Activated CD8-positive, alpha-beta T cell treated with anti-CD3 and anti-CD28 coated beads, Interleukin-2, amount 10 ng/mL, durations not matched to agents 7 days and 5 days (primary cell): ENCODE measurements at regions not wholly inside any gene's neighbourhood (a gene's known extent, or its start where the extent isn't known, plus 50 kb on each side); places are given as distances from the start of the nearest gene placed in this dataset.

ENCODE experiments used
- ATAC-seq: fragments of 150-1000 bp; cut with Tn5 transposase; one replicate; pipeline ENCODE4 v1.10.0; 2021; ENCODE audit warnings: moderate library complexity
- CTCF ChIA-PET: fragments of 350-600 bp; sonication (Branson Sonifier 250); formaldehyde crosslinking; loops from one replicate; lab custom pipeline; 2021; ENCODE audit warnings: antibody characterized with exemption; lab: Charles Lee
- POLR2A ChIA-PET: fragments of 350-600 bp; sonication (Branson Sonifier 250); formaldehyde crosslinking; loops from one replicate; lab custom pipeline; 2021; ENCODE audit warnings: antibody characterized with exemption; lab: Charles Lee
- DNase-seq: peaks from one replicate; pipeline ENCODE4 v3.0.0-alpha.2; 2020
- H3K27ac Mint-ChIP-seq: one replicate; pipeline ENCODE4 v1.8.0; 2021; ENCODE audit warnings: mild to moderate bottlenecking, mixed read lengths
- H3K27me3 Mint-ChIP-seq: one replicate; pipeline ENCODE4 v1.8.0; 2021; ENCODE audit warnings: low read depth, mixed read lengths
- H3K36me3 Mint-ChIP-seq: one replicate; pipeline ENCODE4 v1.8.0; 2021; ENCODE audit warnings: low read depth, mixed read lengths
- H3K4me1 Mint-ChIP-seq: one replicate; pipeline ENCODE4 v1.8.0; 2021; ENCODE audit warnings: low read depth, mixed read lengths
- H3K4me3 Mint-ChIP-seq: one replicate; pipeline ENCODE4 v1.8.0; 2021; ENCODE audit warnings: mild to moderate bottlenecking, mixed read lengths
- H3K9me3 Mint-ChIP-seq: one replicate; pipeline ENCODE4 v1.8.0; 2022; ENCODE audit warnings: mixed read lengths; ENCODE audit not compliant: insufficient read depth

DNA sequence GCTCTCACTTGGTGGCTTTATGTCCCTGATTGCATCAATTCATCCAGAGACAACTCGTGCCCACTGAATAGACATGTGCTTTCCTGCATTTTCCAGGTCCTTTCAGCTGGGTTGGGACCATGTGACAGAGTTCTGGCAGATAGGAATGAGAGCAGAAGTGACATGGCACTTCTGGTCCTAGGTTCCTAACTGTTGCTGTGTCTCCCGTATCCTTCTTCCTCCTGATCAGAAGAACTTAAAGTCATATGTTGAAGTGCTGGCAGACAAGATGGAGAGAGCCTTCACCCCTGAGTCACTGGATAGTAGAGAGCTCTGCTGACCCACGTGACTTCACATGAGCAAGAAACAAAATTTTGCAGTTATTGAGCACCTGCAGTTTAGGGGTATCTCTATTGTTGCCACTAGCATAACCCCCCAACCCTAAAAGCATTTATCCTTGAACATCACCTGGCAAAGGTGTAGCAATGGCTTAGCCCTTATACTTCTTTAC lies 80.0 kb downstream of the NREP start:
- ATAC-seq (no peak), DNase-seq (no peak)
- ChIA-PET CTCF (no interaction called here), POLR2A (no interaction called here)
- Mint-ChIP-seq H3K9me3 (no peaks in the 10 kb centered on the region), H3K4me3 (no peak overlapping the region), H3K36me3 (no peaks in the 10 kb centered on the region), H3K4me1 (no peaks in the 10 kb centered on the region), H3K27me3 (peaks cover 10% of the 10 kb centered on the region), H3K27ac (no peak overlapping the region)

GRCh38 chr5:111676466-111676865 lies 80.5 kb downstream of the NREP start:
- no peaks in the 10 kb centered on the region for H3K9me3 Mint-ChIP-seq
- H3K36me3 Mint-ChIP-seq = no peaks in the 10 kb centered on the region
- H3K4me1 Mint-ChIP-seq = no peaks in the 10 kb centered on the region
- ATAC-seq (no peak), DNase-seq (no peak)
- no peak overlapping the region for H3K4me3 Mint-ChIP-seq
- H3K27ac Mint-ChIP-seq = no peak overlapping the region
- CTCF ChIA-PET = no interaction called here
- POLR2A ChIA-PET = no interaction called here
- peaks cover 10% of the 10 kb centered on the region for H3K27me3 Mint-ChIP-seq

DNA sequence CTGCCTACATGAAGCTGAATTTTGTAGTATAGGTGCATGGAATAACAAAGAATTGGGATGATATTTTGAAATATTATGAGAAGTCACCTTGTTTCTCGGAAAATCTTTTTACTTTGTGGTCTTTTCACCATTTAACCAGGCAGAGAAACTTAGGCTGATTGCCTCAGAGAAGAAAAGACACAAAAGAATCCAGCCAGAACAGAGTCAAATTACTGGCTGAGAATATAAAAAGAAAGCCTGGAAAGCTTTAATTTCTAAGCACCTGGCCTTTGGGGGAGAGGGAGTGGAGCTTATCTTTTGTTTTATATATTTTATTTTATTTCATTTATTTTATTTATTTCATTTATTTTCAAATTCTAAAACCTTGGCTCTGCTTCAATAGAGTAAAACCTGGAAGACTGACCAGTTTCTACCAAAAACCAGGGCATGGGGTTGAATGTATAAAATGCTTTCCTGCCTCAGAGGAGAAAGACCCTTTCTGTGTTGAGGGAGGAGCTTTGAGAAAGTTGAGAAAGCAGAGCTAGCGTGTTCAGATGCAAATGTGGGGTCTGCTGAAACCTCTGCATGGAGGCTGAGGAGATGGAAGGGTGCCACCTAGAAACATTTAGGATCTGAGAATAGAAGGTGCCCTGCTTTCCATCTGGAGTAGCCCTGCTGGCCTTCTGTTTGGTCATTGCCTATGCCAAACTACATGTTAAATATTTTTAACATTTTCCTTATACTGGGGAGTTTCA lies 81.6 kb downstream of the NREP start:
- Mint-ChIP-seq H3K27ac (no peak overlapping the region), H3K27me3 (peaks cover 9% of the 10 kb centered on the region), H3K4me1 (no peaks in the 10 kb centered on the region), H3K9me3 (no peaks in the 10 kb centered on the region), H3K36me3 (no peaks in the 10 kb centered on the region), H3K4me3 (no peak overlapping the region)
- no peak for DNase-seq
- ChIA-PET CTCF (no interaction called here), POLR2A (no interaction called here)
- ATAC-seq = no peak

DNA sequence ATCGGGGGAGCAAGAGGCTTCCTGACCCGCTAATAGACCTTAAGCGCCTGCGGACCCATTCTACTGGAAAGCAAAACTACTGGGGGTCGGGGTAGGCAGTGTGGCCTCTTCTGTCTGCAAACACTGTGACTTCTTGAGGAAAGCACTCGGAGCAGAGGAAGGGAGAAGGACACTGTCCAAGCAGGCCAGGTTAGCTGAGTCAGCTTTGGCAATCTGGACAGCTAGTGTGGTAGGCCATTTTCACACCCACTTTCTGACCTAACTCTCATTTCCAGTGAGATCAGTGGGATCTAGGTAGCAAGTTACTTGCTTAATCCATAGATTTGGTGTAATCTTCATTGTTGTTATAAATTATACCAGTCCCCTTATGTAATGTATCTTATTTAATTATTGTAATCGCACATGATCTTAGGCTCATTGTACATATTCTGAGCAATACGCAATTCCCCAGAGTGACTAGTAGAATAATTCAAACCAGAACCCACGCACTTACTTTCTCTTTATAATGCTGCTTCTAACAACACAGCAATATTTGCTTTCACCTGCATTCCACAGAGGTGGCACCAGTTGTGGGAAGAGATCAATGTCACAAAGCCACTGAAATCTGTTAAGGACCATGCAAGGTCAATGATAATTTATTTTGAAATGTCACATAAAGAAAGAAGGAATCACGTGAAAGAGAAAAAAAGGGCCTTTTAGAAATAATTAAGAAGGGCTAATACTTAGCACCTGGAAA lies 82.9 kb downstream of the NREP start:
- Mint-ChIP-seq H3K36me3 (no peaks in the 10 kb centered on the region), H3K9me3 (no peaks in the 10 kb centered on the region), H3K27me3 (peaks cover 7% of the 10 kb centered on the region), H3K4me3 (no peak overlapping the region), H3K27ac (no peak overlapping the region), H3K4me1 (no peaks in the 10 kb centered on the region)
- DNase-seq (no peak), ATAC-seq (no peak)
- POLR2A ChIA-PET = no interaction called here
- CTCF ChIA-PET = no interaction called here

DNA sequence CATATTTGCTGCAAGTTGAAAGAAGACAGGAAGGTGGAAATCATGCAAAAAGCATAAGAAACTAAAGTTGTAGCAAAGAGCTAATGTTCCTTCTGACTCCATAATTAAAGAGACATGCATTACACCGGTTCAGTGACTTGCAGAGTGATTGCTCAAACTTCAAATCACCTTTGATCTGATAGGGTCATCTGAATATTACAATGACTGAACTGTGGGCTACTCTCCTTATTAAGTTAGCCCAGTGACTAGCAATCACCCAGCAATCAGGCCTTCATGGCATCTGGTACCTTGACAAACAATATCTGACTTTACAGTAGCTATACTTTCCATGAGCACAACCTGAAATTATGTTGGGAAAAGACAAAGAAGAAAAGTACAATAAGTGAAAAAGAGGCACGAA lies 84.9 kb downstream of the NREP start:
- ChIA-PET POLR2A (no interaction called here), CTCF (no interaction called here)
- Mint-ChIP-seq H3K27me3 (peaks cover 7% of the 10 kb centered on the region), H3K4me3 (no peak overlapping the region), H3K9me3 (no peaks in the 10 kb centered on the region), H3K4me1 (peaks cover 1% of the 10 kb centered on the region), H3K27ac (no peak overlapping the region), H3K36me3 (no peaks in the 10 kb centered on the region)
- ATAC-seq = no peak
- DNase-seq = no peak

DNA sequence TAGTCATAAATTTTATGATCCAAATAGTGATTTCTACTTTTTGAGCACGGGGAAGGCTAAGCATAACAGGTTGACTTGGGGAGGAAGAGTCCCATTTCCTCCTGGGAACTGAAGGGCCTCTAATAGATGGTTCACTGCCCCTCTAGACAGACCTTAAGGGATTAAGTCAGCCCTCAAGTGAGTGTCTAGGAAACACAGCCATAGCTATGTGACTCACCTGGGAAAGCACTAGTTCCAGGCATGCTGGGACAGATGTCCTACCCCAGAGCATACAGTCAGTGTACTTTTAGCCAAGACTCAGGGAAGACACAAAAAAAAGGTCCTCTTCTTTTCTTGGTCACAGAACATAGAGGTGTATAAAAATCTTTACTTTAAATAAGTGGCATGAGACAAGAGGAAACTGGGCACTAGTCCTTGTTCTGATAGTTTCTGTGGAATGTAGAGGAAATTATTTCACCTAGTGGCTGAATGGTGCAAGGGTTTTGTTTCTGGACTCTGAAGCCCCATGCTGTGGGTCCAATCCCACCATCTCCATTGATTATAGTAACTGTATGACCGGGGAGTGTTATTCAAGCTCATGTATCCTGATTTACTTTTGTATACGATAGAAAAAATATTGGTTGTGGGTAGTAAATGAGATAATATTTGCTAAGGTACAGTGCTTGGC lies 86.0 kb downstream of the NREP start:
- CTCF ChIA-PET = no interaction called here
- H3K4me3 Mint-ChIP-seq = no peak overlapping the region
- H3K27me3 Mint-ChIP-seq = peaks cover 3% of the 10 kb centered on the region
- no peak overlapping the region for H3K27ac Mint-ChIP-seq
- H3K36me3 Mint-ChIP-seq = no peaks in the 10 kb centered on the region
- POLR2A ChIA-PET = no interaction called here
- ATAC-seq (no peak), DNase-seq (no peak)
- no peaks in the 10 kb centered on the region for H3K9me3 Mint-ChIP-seq
- H3K4me1 Mint-ChIP-seq = peaks cover 2% of the 10 kb centered on the region

DNA sequence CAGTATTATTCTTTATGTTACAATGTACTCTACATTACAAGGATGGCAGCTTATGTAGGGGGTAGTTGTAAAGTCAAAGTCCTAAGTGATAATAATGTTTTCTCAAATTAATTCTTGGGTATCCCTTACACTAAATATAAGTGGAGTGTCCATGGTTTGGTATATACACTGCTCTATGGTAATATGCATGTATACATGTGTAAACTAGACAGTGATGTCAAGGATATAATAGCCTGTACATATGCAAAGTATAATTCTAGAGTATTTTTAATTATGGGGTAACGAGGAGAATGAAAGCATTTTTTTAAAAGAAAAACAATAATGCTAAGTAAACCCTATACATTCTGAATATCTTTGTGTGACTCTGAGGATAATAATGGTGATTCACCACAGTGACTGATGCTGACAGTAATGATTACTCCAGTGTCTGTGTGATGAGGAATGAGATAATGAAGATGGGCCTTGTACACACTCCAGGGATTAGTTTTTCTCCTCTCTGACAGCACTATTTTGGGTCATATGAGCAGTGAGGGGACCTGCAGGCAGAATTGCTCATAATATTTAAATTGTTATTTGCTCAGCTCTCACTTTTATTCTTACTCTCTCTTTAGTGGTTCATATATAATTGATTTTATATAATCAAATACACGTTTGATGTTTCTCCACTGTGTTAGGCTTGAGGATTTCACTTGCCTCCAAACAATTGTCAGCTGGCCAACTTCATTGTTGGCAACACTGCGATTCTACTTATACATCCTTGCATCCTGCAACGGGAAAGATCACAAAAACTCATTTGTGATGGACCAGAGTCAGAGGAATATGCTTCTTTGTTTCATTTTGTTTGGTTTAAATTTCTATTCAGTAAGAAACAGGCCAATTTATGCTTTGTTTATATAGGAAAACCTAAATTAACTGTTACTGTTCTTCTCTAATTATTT lies 88.2 kb downstream of the NREP start:
- Mint-ChIP-seq H3K9me3 (no peaks in the 10 kb centered on the region), H3K36me3 (no peaks in the 10 kb centered on the region), H3K4me1 (peaks cover 2% of the 10 kb centered on the region), H3K4me3 (no peak overlapping the region), H3K27me3 (no peaks in the 10 kb centered on the region), H3K27ac (no peak overlapping the region)
- CTCF ChIA-PET = interaction anchor here (1.0 kb wide), 1 partner anchor 137 kb away, joined by 4 read pairs; no protein-coding TSS in a partner anchor
- ATAC-seq = no peak
- POLR2A ChIA-PET = no interaction called here
- DNase-seq = no peak

DNA sequence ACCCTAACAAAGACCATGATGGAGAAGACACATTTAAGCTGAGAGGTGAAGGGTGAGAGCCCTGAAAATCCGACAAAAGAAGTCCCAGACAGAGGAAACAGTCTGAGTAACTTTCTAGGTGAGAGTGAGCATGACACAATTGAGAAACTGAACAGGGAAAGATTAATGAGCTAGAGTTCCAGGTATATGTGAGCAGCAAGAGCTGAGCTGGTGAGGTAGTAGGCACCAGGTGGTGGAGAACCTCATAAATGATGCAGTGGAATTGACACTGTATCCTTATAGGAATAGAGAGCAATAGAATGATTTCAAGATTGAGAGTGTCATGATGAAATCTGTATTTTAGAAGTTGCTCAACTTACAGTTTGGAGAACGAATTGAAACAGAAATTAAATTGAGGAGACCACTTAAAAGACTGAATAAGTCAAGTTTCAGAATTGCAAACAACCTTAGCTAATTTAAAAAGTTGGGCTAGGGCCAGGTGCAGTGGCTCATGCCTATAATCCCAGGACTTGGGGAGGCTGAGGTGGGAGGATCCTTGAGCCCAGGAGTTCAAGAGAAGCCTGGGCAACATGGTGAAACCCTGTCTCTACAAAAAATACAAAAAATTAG lies 89.8 kb downstream of the NREP start:
- ChIA-PET POLR2A (interaction anchor here (0.7 kb wide), 1 partner anchor 575 kb away, joined by 3 read pairs; no protein-coding TSS in a partner anchor), CTCF (interaction anchor here (1.0 to 1.1 kb wide), 2 partner anchors 18 to 136 kb away, joined by 3 to 4 read pairs; no protein-coding TSS in a partner anchor)
- Mint-ChIP-seq H3K27me3 (no peaks in the 10 kb centered on the region), H3K9me3 (no peaks in the 10 kb centered on the region), H3K4me3 (no peak overlapping the region), H3K36me3 (no peaks in the 10 kb centered on the region), H3K27ac (no peak overlapping the region), H3K4me1 (peaks cover 2% of the 10 kb centered on the region)
- no peak for DNase-seq
- ATAC-seq = no peak

DNA sequence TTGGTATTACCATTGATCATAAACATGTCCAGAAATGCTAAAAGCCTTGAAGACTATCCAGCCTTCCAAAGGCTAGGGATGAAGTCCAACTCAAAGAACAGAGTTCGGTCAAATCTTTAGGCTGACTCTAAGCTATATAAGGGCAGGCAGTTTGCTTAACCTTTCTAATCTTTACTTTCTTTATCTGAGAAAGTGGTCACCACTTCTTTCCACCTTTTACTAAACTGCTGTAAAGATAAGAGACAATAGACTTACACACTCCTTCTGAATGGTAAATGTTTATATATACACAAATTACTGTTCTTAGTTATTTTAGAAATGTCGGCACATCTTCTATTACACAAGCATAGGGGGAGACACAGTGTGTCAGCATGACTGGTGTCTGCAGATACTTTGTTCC lies 100.4 kb downstream of the NREP start:
- POLR2A ChIA-PET = no interaction called here
- CTCF ChIA-PET = no interaction called here
- H3K4me1 Mint-ChIP-seq = no peaks in the 10 kb centered on the region
- H3K9me3 Mint-ChIP-seq = peaks cover 3% of the 10 kb centered on the region
- ATAC-seq = no peak
- no peak overlapping the region for H3K4me3 Mint-ChIP-seq
- H3K36me3 Mint-ChIP-seq = no peaks in the 10 kb centered on the region
- H3K27me3 Mint-ChIP-seq = no peaks in the 10 kb centered on the region
- DNase-seq = no peak
- no peak overlapping the region for H3K27ac Mint-ChIP-seq

- ATAC-seq (no peak), DNase-seq (no peak)
- no peaks in the 10 kb centered on the region for H3K36me3 Mint-ChIP-seq
- H3K27me3 Mint-ChIP-seq = no peaks in the 10 kb centered on the region
- ChIA-PET POLR2A (no interaction called here), CTCF (interaction anchor here (0.5 kb wide), 1 partner anchor 561 kb away, joined by 3 read pairs; no protein-coding TSS in a partner anchor)
- H3K4me3 Mint-ChIP-seq = no peak overlapping the region
- no peaks in the 10 kb centered on the region for H3K4me1 Mint-ChIP-seq
- H3K9me3 Mint-ChIP-seq = no peaks in the 10 kb centered on the region
- H3K27ac Mint-ChIP-seq = no peak overlapping the region
Measured at GRCh38 chr5:111655169-111655924, 101.6 kb downstream of the NREP start.
